Right lobe of liver (tissue), 6 donors: ENCODE measurements at regions not wholly inside any gene's neighbourhood (a gene's known extent, or its start where the extent isn't known, plus 50 kb on each side); places are given as distances from the start of the nearest gene placed in this dataset.
"Not testable (repeated sequence)": the region's sequence is repeated elsewhere in the genome, so short reads cannot be mapped to it uniquely, and the experiment has no call there.

Source experiments
- ATAC-seq, 4 donors: fragments of 200-7000 bp; cut with Tn5 transposase; one replicate each; pipeline ENCODE4 v1.9.1; 2020; ENCODE audit warnings: mild to moderate bottlenecking in 4 of 4, moderate library complexity in 4 of 4
- DNase-seq, 3 donors: peaks; one replicate each; pipeline ENCODE4 v3.0.0-alpha.2; 2020
- H3K27ac ChIP-seq, 3 donors: fragments of 200-600 bp; one replicate each; pipeline ENCODE4 v1.8.0; 2022
- H3K27me3 ChIP-seq, 2 donors: fragments of 200-600 bp; one replicate each; pipeline ENCODE4 v1.8.0; 2022
- H3K36me3 ChIP-seq, 4 donors: fragments of 200-600 bp; sonication (generic) in 1 of 4; one replicate each; pipeline versions ENCODE4 v1.5.1 to v1.8.0; 2017 to 2022; ENCODE audit warnings: control low read depth in 1 of 4
- H3K4me1 ChIP-seq, 4 donors: fragments of 200-600 bp; sonication (generic) in 1 of 4; one replicate each; pipeline versions ENCODE4 v1.5.1 to v1.8.0; 2017 to 2022; ENCODE audit warnings: control low read depth in 1 of 4
- H3K4me3 ChIP-seq, 3 donors: fragments of 200-600 bp; one replicate each; pipeline ENCODE4 v1.8.0; 2022
- H3K9me3 ChIP-seq, 4 donors: fragments of 200-600 bp; sonication (generic) in 1 of 4; one replicate each; pipeline versions ENCODE4 v1.5.1 to v1.8.0; 2017 to 2022; ENCODE audit warnings: control low read depth in 1 of 4
- CTCF ChIP-seq, 4 donors: fragments of 200-600 bp in 3 of 4; fragments of 450-650 bp in 1 of 4; IDR thresholded peaks; one replicate each; pipeline versions ENCODE4 v1.5.1 to v1.8.0; 2016 to 2022; ENCODE audit warnings: antibody characterized with exemption in 4 of 4, mild to moderate bottlenecking in 2 of 4
- POLR2A ChIP-seq: fragments of 450-650 bp; IDR thresholded peaks from one replicate; pipeline ENCODE4 v1.6.1; 2017; ENCODE audit warnings: antibody characterized with exemption, mild to moderate bottlenecking
- WGBS: methylation state at CpG from one replicate; pipeline ENCODE4 v1.1.6; 2018; ENCODE audit warnings: low coverage, low lambda C conversion rate; ENCODE audit not compliant: insufficient coverage; ENCODE audit errors: missing lambda C conversion rate; 5-methylcytosine and 5-hydroxymethylcytosine counted together
- intact Hi-C, 2 donors: fragments of 100-400 bp; cut with DNase I; formaldehyde crosslinking; loops; one replicate each; pipeline versions ENCODE4 v1.11.2 to v1.14.1; 2022
- donor health status: DM: no; HTN: yes; CAD: no.
- donor health status: DM: no; HTN: no; CAD: no.
- donor health status: DM: no; HTN: no; CAD: no.
- donor health status: DM: no; HTN: yes; CAD: no.
- donor health status: DM: no; HTN: yes; CAD: no.

- no peaks in the 10 kb centered on the region for H3K9me3 ChIP-seq
- no peaks in the 10 kb centered on the region for H3K27me3 ChIP-seq
- DNase-seq (no peak), ATAC-seq (no peak)
- no peak overlapping the region for H3K27ac ChIP-seq
- no peaks in the 10 kb centered on the region for H3K4me1 ChIP-seq
- TF ChIP-seq CTCF (IDR thresholded peaks at IDR 0.05) (no peak), POLR2A (no peak)
- no peaks in the 10 kb centered on the region for H3K36me3 ChIP-seq
- H3K4me3 ChIP-seq, result no peak overlapping the region
- intact Hi-C loops, result no loop called here
- 48% methylated on average over 5 of the region's 5 CpGs for WGBS
Measured at GRCh38 chr1:177410179-177410766, 239.5 kb downstream of the BRINP2 start.

- H3K9me3 ChIP-seq, H3K4me3 ChIP-seq, ATAC-seq, H3K27me3 ChIP-seq, H3K4me1 ChIP-seq, H3K27ac ChIP-seq, intact Hi-C loops, DNase-seq, H3K36me3 ChIP-seq: not testable (repeated sequence)
- 78% methylated on average over 11 of the region's 14 CpGs for WGBS
Measured at GRCh38 chr1:177406323-177406722, 235.6 kb downstream of the BRINP2 start.

GRCh38 chr1:177392336-177392735 lies 221.6 kb downstream of the BRINP2 start:
- DNase-seq (no peak), ATAC-seq (no peak)
- no peaks in the 10 kb centered on the region for H3K4me1 ChIP-seq
- no peaks in the 10 kb centered on the region for H3K9me3 ChIP-seq
- H3K36me3 ChIP-seq, result no peaks in the 10 kb centered on the region
- intact Hi-C loops, result no loop called here
- WGBS, result 50% methylated on average over 1 of the region's 3 CpGs
- no peak overlapping the region for H3K4me3 ChIP-seq
- H3K27me3 ChIP-seq, result no peaks in the 10 kb centered on the region
- no peak overlapping the region for H3K27ac ChIP-seq
- TF ChIP-seq POLR2A (no peak), CTCF (IDR thresholded peaks at IDR 0.05) (no peak)

DNA sequence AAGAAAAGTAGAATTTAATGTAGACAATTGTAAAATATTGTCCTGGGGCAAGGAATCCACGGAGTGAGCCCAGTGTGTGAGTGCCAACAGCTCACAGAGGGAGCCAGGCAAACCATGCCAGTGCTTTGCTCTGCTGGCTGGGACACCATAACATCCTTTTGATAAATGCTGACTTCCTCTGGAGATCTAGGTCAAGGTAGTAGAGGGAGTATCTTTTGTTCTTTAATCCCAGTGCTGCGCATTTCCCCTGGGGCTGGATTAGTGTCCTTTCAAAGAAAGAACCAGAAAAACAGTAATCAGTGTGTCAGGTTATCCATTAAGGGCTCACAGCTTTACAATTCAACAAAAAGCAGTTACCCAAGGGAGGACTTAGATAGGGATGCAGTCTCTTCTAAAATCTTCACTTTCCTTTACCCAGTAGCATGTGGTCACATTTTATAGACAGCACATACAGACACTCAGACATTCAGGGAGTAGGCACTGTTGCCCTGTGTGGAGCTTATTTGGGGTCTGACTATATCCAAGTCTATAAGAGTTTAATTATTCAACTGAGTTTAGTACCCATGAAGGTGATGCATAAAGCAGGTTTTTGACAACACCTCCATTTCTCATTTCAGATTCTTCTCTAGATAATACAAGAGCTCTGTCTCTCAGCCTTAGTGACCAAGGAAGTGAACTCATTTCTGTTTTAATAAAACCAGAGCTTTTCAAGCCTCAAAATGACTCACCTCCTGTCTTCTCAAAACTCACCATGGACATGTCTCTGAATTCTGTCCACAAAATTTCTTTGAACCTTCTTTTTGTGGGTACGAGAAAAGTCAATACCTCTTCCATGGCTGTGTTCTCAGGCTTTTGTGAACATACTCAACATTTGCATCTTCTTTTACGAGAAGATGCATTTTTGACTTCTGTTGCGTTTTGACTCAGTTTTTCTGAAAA lies 215.3 kb downstream of the BRINP2 start:
- Histone ChIP-seq H3K36me3 (no peaks in the 10 kb centered on the region), H3K27me3 (no peaks in the 10 kb centered on the region), H3K4me1 (no peaks in the 10 kb centered on the region), H3K27ac (no peak overlapping the region), H3K9me3 (no peaks in the 10 kb centered on the region), H3K4me3 (no peak overlapping the region)
- intact Hi-C loops, result no loop called here
- TF ChIP-seq CTCF (IDR thresholded peaks at IDR 0.05), result no peak
- TF ChIP-seq POLR2A, result no peak
- WGBS, result 56% methylated on average over 5 of the region's 5 CpGs
- ATAC-seq (no peak), DNase-seq (no peak)

GRCh38 chr1:177384461-177384860 lies 213.7 kb downstream of the BRINP2 start:
- no peak for DNase-seq
- Histone ChIP-seq H3K4me3 (no peak overlapping the region), H3K4me1 (no peaks in the 10 kb centered on the region), H3K27me3 (no peaks in the 10 kb centered on the region), H3K36me3 (no peaks in the 10 kb centered on the region), H3K9me3 (no peaks in the 10 kb centered on the region), H3K27ac (no peak overlapping the region)
- ATAC-seq, result peak in 1 of 4 donors; percentile 20
- intact Hi-C loops, result no loop called here
- WGBS, result no CpG with 5 or more reads among the region's 3 CpGs
- TF ChIP-seq POLR2A (no peak), CTCF (IDR thresholded peaks at IDR 0.05) (no peak)
